Endothelial cell of umbilical vein (primary cell): ENCODE measurements at regions not wholly inside any gene's neighbourhood (a gene's known extent, or its start where the extent isn't known, plus 50 kb on each side); places are given as distances from the start of the nearest gene placed in this dataset.

Source experiments
- CTCF ChIP-seq, 2 donors: IDR thresholded peaks; 1 replicate in 1 of 2; 2 replicates in 1 of 2; pipeline ENCODE4 v1.5.1; 2011; ENCODE audit warnings: low read length in 2 of 2, mild to moderate bottlenecking in 2 of 2, moderate library complexity in 2 of 2, control low read depth in 1 of 2, inconsistent platforms in 1 of 2, low read depth in 1 of 2; ENCODE audit not compliant: insufficient read depth in 1 of 2; ENCODE audit errors: extremely low read depth in 1 of 2
- EZH2 ChIP-seq: IDR thresholded peaks from 2 replicates; pipeline ENCODE4 v1.6.1; 2012; ENCODE audit warnings: borderline replicate concordance, low read depth, mild to moderate bottlenecking, moderate library complexity, low read length, inconsistent platforms; ENCODE audit not compliant: severe bottlenecking
- GATA2 ChIP-seq: IDR thresholded peaks from 2 replicates; pipeline ENCODE4 v1.7.0; 2011; ENCODE audit warnings: low read depth, mild to moderate bottlenecking, moderate library complexity, mixed read lengths, low read length; ENCODE audit not compliant: insufficient read length, insufficient read depth
- JUN ChIP-seq: IDR thresholded peaks from 2 replicates; pipeline ENCODE4 v1.6.1; 2011; ENCODE audit warnings: borderline replicate concordance, low read depth; ENCODE audit not compliant: insufficient read length, insufficient read depth
- MAX ChIP-seq: IDR thresholded peaks from 2 replicates; pipeline ENCODE4 v1.6.1; 2011; ENCODE audit not compliant: insufficient read depth, insufficient read length
- MYC ChIP-seq: IDR thresholded peaks from one replicate; pipeline ENCODE4 v1.6.1; 2011; ENCODE audit warnings: mild to moderate bottlenecking, low read depth, low read length
- POLR2A ChIP-seq: IDR thresholded peaks from 2 replicates; pipeline ENCODE4 v1.6.1; 2012; ENCODE audit warnings: low read depth, mild to moderate bottlenecking, control low read depth, low read length
- POLR2AphosphoS5 ChIP-seq: IDR thresholded peaks from 2 replicates; pipeline ENCODE4 v1.6.1; 2012; ENCODE audit warnings: low read depth, mild to moderate bottlenecking, control low read depth, low read length, moderate library complexity; ENCODE audit not compliant: insufficient read depth

GRCh38 chr6:148138573-148138972, 204.1 kb upstream of the SASH1 start:
- TF ChIP-seq CTCF (IDR thresholded peaks at IDR 0.05; ENCODE audit: extremely low read depth in 1 of 2, insufficient read depth in 1 of 2, low read depth in 1 of 2, low read length in 2 of 2) (no peak), POLR2AphosphoS5 (peak; percentile 12), EZH2 (no peak), POLR2A (no peak), MAX (no peak), MYC (no peak), GATA2 (peak; percentile 65), JUN (no peak)
